Heart left ventricle (tissue), 13 donors: ENCODE measurements at regions not wholly inside any gene's neighbourhood (a gene's known extent, or its start where the extent isn't known, plus 50 kb on each side); places are given as distances from the start of the nearest gene placed in this dataset.

Experiments
- POLR2A ChIP-seq, 2 donors: fragments of 450-650 bp; IDR thresholded peaks; one replicate each; pipeline ENCODE4 v1.6.1; 2017; ENCODE audit warnings: antibody characterized with exemption in 2 of 2, mild to moderate bottlenecking in 2 of 2, moderate library complexity in 2 of 2
- TF ChIP-seq, protein P1 (sequence below), 12 donors: fragments of 200-600 bp; sonication (generic) in 4 of 12; IDR thresholded peaks; one replicate each; pipeline versions ENCODE4 v1.5.0 to v1.8.0; 2018 to 2022; ENCODE audit warnings: antibody characterized with exemption in 12 of 12, mild to moderate bottlenecking in 5 of 12
- donor health status: ischemic (EF 13 %, LVEDD 7.1; RV severe dilation, severe dysfunction).
- donor health status: DM: no; HTN: yes; CAD: no.
- donor health status: DM: no; HTN: no; CAD: no.
- donor health status: ischemic (EF 25% LVEDD 6.9; RV normal size, moderate dysfunction).
- donor health status: ischemic (EF 25% LVEDD 5.7; RV mildly dilated, moderate dysfunction).
- donor health status: ischemic (EF 35%, LVEDD 5.7; RV mildly dilated, moderate dysfunction).
- donor health status: nonischemic (EF 11% LVEDD 7.7; RV severe dilation, severe dysfunction).
- donor health status: DM: yes; HTN: yes; CAD: no.
- donor health status: PGD.
- donor health status: ischemic (EF 29% LVEDD 5.4; RV normal size, mild dysfunction).
- donor health status: nonischemic (EF 23%, LVEDD 6.1; RV moderate dilation, normal function).

GRCh38 chr6:115474443-115475041, 586.1 kb downstream of the FRK start:
- TF ChIP-seq, protein P1, sequence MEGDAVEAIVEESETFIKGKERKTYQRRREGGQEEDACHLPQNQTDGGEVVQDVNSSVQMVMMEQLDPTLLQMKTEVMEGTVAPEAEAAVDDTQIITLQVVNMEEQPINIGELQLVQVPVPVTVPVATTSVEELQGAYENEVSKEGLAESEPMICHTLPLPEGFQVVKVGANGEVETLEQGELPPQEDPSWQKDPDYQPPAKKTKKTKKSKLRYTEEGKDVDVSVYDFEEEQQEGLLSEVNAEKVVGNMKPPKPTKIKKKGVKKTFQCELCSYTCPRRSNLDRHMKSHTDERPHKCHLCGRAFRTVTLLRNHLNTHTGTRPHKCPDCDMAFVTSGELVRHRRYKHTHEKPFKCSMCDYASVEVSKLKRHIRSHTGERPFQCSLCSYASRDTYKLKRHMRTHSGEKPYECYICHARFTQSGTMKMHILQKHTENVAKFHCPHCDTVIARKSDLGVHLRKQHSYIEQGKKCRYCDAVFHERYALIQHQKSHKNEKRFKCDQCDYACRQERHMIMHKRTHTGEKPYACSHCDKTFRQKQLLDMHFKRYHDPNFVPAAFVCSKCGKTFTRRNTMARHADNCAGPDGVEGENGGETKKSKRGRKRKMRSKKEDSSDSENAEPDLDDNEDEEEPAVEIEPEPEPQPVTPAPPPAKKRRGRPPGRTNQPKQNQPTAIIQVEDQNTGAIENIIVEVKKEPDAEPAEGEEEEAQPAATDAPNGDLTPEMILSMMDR (IDR thresholded peaks at IDR 0.05), result no peak
- no peak for TF ChIP-seq POLR2A (IDR thresholded peaks at IDR 0.05)
